HG02642 (cell line): ENCODE measurements at regions not wholly inside any gene's neighbourhood (a gene's known extent, or its start where the extent isn't known, plus 50 kb on each side); places are given as distances from the start of the nearest gene placed in this dataset.

ENCODE experiments used
- ATAC-seq: cut with Tn5 transposase; IDR thresholded peaks from one replicate; pipeline ENCODE4 v1.9.1; 2021; ENCODE audit warnings: mild to moderate bottlenecking; ENCODE audit not compliant: unreplicated experiment, poor library complexity

DNA sequence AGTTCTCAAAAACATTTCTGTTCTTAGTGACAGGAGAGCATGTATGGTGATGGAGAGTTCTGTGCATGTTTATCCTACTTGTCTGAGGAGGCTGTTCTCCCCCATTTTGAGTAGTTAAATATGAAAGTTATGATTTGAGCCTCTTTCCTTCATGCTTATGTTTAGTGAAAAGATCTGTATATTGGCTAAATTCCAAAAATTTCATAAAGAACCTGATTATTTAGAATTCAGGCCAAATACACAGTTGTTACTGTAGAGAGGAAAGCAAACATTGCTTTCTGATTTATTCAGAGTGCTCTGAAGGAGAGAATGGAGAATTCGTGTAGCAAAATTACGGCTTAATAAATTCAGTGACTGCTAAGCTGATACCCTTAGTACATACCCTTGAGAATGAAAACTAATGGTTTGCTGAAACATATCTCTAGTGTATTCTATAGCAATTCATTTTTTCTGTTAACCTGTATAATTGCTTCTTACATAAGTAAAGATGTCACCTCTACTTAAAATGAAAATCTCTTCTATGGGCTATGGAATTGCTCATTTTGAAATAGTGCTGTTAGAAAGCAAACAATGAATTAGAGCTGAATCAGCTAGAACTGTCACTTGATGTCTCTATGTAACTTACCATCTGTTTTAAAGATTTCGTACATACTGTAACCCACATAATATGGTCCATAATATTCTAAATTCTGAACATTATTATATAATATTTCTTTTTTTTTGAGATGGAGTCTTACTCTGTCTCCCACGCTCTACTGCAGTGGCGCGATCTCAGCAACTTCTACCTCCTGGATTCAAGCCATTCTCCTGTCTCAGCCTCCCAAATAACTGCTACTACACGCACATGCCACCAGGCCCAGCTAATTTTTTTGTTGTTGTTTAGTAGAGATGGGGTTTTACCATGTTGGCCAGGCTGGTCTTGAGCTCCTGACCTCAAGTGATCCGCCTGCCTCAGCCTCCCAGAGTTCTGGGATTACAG is 417.0 kb upstream of the RGS6 start:
- ATAC-seq: no peak

DNA sequence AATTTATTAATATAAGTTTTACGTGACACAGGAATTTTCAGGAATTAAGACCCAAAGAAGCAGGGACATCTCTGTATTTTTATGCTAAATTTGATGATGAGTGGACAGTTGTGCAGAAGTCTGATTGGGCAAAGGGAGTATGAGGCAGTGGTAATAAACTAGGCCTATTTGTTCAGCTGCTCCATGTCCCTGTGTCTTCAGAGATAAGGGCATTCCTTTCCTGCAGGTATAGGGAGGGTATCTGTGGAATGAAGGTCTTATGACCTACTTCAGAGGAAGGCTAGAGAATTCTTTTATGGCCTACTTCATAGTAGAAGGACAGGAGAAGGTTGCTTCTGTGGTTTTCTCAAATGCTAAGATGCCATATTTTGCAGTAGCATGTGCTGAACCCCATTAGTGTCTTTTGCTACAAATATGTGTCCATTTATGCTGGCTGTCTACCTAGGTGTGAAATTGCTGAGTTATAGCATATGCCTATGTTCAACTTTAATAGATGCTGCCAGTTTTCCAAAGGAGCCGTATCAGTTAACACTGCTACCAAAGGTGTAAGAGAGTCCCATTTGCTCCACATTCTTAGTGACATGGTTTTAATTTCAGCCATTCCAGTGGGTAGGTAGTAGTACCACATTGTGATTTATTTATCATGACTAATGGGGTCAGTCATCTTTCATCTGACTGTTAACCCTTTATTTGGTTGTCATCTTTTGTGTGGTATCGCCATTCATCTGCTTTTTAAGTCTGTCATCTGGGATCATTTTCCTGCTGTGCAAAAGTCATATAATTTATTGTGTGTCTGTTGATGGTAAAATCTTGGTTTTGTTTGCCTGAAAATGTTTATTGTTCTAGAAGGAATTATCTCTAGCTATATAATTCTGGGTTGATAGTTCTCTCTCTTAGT is 410.7 kb upstream of the RGS6 start:
- no peak for ATAC-seq

DNA sequence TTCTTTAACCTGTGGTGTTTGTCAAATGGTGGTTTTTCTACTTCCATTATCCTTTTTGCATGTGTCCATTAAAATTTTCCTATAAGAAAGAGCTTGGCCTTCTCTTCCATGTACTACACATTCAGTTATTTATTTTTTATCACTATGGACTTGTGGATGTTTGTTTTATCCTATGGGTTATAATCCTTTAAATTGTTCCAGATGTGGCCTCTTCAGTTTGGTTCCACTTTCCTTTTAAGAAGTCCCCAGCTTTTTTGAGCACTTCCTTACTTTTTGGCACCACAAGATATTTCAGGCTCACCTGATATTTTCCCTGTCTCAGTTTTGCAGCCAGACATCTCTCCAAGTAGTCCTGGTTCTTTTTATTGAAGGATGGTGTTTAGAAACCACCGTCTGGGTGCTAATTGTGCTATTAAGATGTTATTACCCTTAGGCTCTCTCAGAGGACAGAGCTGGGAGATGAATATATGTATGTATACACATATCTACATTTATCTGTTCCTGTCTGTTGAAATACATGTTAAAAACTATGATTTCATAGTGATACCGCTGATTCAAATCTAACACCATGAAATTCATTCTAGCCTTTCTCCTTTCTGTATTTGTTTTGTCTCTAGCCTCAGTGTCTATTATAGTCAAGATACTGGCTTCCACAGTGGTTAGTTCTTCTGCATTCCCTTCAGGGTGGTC is 408.5 kb upstream of the RGS6 start:
- ATAC-seq: peak; percentile 83

DNA sequence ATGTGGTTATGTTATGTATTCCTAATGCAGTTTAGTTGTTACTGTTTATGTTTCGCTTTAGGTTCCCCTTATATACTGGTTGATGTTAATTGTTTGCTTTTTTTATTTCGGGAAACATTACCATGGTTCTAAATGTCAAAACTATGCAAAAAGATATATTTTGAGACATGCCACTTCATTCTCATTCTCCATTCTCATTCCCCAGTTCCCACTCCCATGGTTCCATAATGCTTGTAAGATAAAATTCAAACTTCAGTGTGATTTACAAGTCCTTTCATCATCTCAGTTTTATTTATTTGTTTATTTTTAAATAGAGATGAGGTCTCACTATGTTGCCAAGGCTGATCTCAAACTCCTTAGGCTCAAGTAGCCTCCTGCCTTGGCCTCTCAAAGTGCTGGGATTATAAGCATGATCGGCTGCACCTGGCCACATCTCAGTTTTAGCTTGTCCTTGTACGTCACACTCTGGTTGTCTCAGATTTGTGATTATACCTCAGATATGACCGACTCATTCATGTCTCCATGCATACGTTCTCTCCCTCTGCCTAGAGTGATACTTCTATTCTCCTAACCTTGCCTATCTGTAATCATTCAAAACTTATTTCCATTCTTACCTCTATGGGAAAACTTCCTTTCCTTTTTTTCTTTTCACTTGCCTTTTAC is 407.8 kb upstream of the RGS6 start:
- ATAC-seq: peak; percentile 49

DNA sequence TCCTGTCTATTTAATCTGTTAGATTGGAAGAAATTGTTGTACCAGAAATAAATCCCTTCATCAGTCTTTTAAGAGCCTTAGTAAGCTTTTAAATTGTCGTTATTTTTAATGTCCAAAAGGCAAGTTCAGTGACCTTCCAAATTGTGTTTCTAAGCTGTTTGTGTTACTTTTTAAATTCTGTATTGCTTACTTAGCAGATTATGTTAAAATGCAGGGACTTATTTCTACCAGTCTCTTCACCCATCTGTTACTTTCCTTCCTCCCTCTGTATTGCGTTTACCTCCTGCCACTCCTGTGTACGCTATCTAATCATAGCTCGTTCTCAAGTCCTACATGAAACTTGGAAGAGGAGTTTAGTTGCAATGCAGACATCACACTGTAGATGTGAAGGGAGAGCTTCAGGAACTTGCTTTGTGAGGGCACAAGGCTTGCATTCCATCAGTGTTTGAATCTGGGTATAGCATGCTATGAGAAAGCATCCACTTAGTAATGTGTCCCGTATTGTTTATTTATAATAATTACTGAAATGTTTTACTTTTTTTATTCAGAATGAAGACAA is 406.5 kb upstream of the RGS6 start:
- ATAC-seq: no peak

DNA sequence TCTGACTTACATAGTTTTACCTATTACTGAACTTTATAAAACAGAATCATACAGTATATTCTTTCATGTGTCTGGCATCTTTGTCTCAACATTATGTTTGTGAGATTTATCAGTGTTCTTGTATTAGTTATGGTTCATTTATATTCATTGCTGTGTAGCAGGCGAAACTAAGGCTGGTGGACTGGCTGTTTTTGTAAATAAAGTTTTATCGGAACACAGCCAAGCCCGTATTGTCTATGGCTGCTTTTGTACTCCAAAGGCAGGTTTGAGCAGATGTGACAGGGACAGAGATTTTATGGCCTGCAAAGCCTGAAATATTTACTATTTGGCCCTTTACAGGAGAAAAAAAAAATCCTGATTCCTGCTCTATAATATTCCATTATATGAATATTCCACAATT is 405.8 kb upstream of the RGS6 start:
- ATAC-seq: no peak

DNA sequence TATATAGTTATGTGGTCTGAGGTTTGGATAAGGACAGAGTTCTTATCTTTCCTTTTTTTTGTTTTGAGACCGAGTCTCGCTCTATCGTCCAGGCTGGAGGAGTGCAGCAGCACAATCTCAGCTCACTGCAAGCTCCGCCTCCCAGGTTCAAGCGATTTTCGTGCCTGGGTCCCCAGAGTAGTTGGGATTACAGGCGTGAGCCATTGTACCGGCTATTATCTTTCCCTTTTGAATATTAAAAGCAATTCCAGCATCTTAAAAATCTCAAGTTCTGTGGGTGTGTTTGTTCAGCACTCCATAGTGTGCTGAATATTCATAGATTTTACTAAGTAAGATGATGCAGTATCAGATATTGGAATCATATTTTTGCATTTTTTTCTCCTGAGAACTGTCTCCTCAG is 404.4 kb upstream of the RGS6 start:
- no peak for ATAC-seq

DNA sequence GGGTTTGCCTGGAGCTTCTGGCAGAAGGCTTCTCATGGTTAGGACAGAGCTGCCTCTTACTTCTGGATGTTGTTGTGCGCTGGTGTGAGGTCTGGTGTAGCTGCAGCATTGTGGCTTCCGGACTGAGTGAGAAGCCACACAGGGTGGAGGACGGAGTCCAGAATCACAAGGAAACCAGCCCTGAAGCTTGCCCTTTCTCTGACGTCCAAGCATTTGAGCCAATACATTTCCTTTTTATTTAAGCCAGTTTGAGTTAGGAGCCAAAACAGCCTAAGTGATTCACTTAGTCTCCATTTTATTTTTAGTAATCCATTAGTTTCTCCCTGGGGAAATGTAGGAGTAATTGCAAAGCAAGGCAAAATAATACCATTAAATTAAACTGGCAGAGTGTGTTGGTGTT is 402.4 kb upstream of the RGS6 start:
- no peak for ATAC-seq

DNA sequence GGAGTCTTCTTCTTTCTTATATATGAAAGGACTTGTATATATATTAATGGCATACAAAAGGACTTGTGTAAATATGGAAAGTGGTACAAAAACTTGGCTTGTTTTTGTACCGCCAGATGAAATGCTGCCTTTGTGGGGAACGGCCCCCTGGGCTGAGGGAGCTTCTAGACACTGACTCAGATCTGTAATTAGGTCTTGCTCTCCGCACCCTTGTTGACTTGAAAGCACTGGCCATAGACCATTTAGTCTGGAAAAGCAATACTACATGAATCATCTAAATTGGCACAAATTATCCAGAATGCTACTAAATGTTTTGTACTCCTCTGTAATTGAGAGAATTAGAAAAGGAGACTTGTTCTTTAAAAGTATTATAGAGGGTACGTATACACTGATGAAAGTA is 399.9 kb upstream of the RGS6 start:
- no peak for ATAC-seq

DNA sequence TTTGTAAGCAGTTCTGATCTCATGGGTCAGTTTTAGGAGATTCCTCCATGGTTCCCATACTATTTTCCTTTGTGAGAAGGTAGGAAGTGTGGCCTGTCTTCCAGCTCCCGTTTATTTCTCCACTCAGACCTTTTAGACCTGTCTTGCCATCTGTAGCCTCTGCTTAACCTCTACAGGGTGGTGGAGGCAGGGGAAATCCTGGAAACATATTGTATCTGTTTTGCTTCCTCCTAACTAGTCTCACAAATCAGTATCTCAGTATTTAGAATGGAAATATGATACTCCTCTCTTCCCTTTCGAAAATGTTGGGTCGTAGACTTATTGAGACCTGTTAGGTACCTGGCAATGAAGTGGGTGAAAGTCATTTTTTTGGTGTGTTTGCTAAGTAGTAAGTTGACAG is 399.4 kb upstream of the RGS6 start:
- no peak for ATAC-seq

DNA sequence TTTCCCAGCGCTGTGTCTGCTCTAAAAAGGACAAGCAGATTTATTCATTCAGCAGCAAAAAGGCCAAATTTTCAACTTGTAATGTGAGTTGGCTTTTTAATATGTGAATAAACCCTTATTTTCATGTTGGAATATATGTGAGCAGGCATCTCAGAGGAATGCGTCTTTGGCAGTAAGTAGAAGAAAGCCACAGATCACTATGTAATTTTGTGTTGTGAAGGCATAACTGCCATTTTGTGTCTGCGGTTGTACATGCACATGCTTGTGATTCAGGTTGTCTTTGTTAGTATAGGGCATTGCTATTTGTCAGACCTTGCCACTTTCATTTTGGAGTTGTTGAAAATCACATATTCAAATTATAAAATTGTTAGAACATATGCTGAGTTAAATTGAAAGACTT is 398.8 kb upstream of the RGS6 start:
- ATAC-seq: no peak

DNA sequence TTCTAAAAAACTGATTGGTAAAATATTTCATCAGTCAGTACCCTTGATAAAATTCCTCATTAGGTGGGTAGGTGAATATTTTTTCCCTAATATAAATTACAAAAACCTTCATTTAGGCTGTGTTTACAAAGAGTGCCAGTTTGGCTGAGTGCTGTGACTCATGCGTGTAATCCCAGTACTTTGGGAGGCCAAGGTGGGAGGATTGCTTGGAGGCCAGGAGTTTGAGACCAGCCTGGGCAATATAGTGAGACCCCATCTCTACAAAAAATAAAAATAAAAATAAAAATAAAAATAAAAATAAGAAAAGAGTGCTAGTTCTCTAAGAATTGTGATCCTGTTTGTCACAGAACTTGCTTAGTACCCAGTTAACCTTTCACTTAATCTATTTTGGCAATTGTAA is 398.4 kb upstream of the RGS6 start:
- no peak for ATAC-seq

DNA sequence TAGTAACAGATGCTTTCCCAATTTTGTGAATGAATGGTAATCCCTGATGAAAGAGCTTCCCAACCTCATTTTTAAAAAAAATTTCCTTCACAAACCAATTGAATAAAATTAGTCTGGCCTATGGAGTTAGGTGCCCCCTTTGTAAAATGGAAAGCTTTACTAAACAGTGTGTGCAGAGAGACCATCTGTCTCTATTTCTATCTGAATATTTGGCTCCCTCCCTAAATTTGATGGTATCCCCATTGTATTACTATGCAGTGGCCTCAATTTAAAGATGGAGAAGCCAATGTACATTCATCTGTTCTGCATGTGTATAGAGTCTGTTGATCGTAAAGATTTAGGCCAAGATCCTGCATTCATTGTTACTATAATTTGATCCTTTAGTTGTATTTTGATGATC is 397.7 kb upstream of the RGS6 start:
- ATAC-seq: no peak

DNA sequence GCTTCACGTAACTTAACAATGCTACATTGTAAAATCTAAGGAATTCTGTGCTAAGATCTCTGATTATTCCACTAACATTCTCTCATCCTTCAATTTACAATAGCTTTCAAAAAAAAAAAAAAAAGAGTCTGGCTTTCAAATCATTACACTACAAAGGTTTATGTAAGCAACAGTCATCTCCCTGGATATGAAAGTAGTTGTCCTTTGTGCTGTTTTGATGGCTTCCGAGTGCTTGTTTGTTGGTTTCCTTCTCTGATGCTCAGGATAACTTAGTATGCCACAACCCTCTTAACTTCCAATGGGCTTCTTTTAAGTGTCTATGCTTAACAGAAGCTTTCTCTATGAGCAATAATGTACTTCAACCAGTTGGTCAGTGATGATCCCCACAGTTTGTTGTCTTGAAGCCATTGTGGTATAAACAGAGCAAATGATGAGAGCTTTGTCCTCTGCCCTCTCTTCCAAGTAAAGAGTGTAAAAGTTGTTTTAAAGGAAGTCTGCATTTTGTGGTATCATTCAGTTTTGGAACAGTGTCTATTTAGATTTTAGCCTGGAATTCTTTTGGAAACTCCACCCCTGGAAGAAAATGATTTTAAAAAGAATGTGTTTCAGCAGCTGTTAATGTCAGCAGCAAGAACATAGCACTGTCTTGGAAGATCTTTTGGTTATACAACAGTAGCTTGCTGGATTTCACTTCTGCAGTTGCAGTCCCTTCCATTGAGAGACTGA is 396.1 kb upstream of the RGS6 start:
- no peak for ATAC-seq

DNA sequence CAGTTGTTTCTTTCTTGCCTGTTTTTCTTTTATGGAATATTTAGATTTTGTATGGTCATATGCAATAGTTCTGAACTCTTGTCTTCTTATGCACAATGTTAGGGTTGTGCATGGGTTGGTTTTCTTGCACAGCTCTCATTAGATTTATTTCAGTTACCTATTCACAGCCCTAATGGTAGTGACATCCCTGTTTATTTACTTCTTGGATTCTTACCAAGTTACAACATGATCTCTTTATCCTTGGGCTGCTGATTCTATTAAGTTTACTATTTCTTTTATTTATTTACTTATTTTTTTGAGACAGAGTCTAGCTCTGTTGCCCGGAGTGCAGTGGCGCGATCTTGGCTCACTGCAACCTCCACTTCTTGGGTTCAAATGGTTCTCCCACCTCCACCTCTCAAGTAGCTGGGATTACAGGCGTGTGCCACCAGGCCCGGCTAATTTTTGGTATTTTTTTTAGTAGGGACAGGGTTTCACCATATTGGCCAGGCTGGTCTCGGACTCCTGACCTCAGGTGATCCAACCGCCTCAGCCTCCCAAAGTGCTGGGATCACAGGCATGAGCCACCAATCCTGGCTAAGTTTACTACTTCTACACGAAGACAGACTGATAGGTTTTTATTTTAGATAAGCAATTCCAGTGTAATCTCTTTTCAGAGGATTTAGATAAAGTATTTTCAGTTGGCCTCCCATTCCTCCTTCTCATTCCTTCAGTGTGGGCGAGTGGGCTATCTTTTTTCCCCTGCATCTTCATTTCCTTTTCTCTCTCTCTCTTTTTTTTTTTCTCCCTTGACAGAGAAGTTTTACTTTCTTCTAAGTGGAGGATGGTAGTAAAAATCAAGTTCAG is 395.1 kb upstream of the RGS6 start:
- no peak for ATAC-seq

DNA sequence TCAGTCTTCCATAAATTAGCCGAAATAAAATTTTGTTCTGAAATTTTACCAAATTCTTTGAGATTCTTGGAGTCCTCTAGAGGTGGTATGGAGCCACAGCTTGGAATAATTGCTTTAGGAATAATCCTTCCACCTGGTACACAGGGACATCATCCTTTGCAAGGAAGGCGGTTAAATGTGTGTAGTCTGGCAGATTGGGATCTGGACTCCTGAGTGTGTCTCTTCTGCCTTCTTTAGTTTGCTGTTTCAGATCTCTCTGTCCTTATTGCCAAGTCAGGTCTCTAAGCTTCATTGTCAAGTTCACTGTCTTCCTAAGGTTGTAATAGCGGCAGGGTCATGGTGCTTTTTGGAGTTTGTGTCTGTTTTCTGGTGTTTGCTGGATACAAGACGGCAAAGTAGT is 393.9 kb upstream of the RGS6 start:
- ATAC-seq: no peak

DNA sequence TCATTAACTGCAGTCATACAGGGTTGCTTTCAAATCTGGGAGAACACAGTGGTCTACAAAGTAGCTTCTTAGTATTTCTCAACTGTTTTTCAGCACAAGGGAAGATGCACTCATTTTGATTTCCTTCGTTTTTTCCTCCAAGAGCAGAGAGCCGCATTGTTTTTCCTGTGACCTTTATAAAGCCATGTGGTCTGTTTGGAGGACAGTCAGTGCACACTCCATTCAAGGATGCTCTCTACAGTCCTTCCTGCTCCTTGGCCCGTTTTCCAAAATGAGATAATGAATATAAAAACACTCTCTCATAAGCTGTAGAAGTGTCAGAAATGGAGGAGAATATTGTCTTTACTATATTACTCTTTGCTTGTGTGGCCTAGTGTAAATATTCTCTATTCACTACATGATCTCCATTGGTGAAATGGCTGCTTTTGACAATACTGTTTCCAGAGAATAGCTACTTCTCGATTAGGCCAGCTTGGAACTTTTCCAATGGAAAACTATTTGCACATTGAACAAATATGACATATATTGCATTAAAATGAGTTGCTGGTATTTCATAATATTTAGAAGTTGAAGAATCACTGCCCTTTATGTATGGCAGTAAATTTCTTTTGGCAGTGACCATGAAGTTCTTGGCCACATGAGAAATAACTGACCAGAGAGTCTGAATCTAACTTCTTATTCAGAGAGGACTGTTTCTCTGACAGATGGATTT is 393.1 kb upstream of the RGS6 start:
- ATAC-seq: no peak
